ENCODE measurements at regions not wholly inside any gene's neighbourhood (a gene's known extent, or its start where the extent isn't known, plus 50 kb on each side); places are given as distances from the start of the nearest gene placed in this dataset.
A peak's percentile ranks its signal among the peaks of the same experiment; 100 is the strongest.

DNA sequence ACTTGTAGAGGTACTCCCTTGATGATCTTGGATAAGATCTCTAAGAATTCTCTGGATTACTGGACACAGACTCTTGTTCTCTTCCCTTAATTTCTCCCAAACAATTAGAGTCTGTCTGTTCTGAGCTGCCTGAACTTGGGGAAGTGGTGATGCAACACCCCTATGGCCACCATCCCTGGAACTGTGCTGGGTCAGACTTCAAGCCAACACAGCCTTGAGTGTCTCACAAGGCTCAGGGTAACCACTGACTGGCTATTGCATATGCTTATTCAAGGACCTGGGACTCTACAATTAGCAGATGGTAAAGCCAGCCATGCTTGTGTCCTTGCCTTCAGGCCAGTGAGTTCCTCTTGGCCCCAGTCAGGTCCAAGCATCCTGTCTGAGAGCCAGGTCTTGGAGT, 504.5 kb downstream of the MAN2A1 start:
- Histone ChIP-seq H3K4me3 (no peak overlapping the region), H4K20me1 (replicated peaks; ENCODE audit: insufficient read depth) (no peaks in the 10 kb centered on the region), H3F3A (replicated peaks; ENCODE audit: low read depth) (no peaks in the 10 kb centered on the region), H3K79me2 (replicated peaks; ENCODE audit: insufficient read depth) (no peaks in the 10 kb centered on the region), H3K4me1 (ENCODE audit: insufficient read depth) (no peaks in the 10 kb centered on the region), H3K36me3 (ENCODE audit: insufficient read depth) (no peaks in the 10 kb centered on the region), H2AFZ (no peak overlapping the region), H3K27me3 (ENCODE audit: insufficient read depth) (no peaks in the 10 kb centered on the region), H3K27ac (ENCODE audit: low read depth) (no peak overlapping the region), H3K4me2 (no peak overlapping the region), H3K9me2 (ENCODE audit: insufficient read depth) (no peaks in the 10 kb centered on the region)
- no peak for ATAC-seq
- Mint-ChIP-seq H3K4me3 (no peak overlapping the region), H3K9me3 (no peaks in the 10 kb centered on the region; the same call in 2 of the 3 replicates), H3K36me3 (ENCODE audit: low read depth) (no peaks in the 10 kb centered on the region), H3K27ac (no peak overlapping the region), H3K27me3 (ENCODE audit: insufficient read depth, low read depth, poor library complexity) (peaks cover 3% of the 10 kb centered on the region), H3K4me1 (no peaks in the 10 kb centered on the region)
- no peak for DNase-seq (ENCODE audit: low spot score)
- TF ChIP-seq EZH2phosphoT487 (IDR thresholded peaks at IDR 0.05; ENCODE audit: unreplicated experiment) (no peak), CREB1 (CRISPR knock-in tag; IDR thresholded peaks at IDR 0.05; ENCODE audit: low read depth) (no peak), ZNF114 (CRISPR knock-in tag; IDR thresholded peaks at IDR 0.05) (no peak), EZH2 (IDR thresholded peaks at IDR 0.05; ENCODE audit: low read depth, unreplicated experiment) (no peak), NANOG (IDR thresholded peaks at IDR 0.05; ENCODE audit: borderline replicate concordance) (no peak), POLR2AphosphoS5 (IDR thresholded peaks at IDR 0.05; ENCODE audit: low read depth) (no peak)
- TF ChIP-seq, protein P1, sequence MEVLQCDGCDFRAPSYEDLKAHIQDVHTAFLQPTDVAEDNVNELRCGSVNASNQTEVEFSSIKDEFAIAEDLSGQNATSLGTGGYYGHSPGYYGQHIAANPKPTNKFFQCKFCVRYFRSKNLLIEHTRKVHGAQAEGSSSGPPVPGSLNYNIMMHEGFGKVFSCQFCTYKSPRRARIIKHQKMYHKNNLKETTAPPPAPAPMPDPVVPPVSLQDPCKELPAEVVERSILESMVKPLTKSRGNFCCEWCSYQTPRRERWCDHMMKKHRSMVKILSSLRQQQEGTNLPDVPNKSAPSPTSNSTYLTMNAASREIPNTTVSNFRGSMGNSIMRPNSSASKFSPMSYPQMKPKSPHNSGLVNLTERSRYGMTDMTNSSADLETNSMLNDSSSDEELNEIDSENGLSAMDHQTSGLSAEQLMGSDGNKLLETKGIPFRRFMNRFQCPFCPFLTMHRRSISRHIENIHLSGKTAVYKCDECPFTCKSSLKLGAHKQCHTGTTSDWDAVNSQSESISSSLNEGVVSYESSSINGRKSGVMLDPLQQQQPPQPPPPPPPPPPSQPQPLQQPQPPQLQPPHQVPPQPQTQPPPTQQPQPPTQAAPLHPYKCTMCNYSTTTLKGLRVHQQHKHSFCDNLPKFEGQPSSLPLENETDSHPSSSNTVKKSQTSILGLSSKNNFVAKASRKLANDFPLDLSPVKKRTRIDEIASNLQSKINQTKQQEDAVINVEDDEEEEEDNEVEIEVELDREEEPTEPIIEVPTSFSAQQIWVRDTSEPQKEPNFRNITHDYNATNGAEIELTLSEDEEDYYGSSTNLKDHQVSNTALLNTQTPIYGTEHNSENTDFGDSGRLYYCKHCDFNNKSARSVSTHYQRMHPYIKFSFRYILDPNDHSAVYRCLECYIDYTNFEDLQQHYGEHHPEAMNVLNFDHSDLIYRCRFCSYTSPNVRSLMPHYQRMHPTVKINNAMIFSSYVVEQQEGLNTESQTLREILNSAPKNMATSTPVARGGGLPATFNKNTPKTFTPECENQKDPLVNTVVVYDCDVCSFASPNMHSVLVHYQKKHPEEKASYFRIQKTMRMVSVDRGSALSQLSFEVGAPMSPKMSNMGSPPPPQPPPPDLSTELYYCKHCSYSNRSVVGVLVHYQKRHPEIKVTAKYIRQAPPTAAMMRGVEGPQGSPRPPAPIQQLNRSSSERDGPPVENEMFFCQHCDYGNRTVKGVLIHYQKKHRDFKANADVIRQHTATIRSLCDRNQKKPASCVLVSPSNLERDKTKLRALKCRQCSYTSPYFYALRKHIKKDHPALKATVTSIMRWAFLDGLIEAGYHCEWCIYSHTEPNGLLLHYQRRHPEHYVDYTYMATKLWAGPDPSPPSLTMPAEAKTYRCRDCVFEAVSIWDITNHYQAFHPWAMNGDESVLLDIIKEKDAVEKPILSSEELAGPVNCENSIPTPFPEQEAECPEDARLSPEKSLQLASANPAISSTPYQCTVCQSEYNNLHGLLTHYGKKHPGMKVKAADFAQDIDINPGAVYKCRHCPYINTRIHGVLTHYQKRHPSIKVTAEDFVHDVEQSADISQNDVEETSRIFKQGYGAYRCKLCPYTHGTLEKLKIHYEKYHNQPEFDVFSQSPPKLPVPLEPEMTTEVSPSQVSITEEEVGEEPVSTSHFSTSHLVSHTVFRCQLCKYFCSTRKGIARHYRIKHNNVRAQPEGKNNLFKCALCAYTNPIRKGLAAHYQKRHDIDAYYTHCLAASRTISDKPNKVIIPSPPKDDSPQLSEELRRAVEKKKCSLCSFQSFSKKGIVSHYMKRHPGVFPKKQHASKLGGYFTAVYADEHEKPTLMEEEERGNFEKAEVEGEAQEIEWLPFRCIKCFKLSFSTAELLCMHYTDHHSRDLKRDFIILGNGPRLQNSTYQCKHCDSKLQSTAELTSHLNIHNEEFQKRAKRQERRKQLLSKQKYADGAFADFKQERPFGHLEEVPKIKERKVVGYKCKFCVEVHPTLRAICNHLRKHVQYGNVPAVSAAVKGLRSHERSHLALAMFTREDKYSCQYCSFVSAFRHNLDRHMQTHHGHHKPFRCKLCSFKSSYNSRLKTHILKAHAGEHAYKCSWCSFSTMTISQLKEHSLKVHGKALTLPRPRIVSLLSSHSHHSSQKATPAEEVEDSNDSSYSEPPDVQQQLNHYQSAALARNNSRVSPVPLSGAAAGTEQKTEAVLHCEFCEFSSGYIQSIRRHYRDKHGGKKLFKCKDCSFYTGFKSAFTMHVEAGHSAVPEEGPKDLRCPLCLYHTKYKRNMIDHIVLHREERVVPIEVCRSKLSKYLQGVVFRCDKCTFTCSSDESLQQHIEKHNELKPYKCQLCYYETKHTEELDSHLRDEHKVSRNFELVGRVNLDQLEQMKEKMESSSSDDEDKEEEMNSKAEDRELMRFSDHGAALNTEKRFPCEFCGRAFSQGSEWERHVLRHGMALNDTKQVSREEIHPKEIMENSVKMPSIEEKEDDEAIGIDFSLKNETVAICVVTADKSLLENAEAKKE (CRISPR knock-in tag; IDR thresholded peaks at IDR 0.05) = no peak

DNA sequence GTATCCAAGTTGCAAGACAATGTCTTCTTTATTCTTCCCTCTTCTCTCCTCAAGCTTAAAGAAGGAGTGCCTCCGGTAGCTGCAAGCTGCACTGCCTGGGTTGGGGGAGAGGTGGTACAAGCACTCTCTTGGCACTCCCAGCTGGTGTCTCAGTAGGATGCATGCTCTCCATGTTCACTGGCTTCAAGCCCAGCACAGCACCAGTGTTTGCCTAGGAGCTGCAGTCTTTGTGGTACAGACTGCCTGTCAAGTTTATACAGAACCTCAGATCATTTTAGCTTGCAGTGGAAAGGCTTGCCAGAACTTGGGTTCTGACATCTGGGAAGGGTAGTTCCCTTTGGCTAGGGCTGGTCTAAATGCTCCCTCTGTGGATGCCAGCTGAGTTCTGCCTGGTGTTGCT, 505.6 kb downstream of the MAN2A1 start:
- no peak overlapping the region for H3K4me2 ChIP-seq
- H3K79me2 ChIP-seq (replicated peaks; ENCODE audit: insufficient read depth) = no peaks in the 10 kb centered on the region
- H3F3A ChIP-seq (replicated peaks; ENCODE audit: low read depth) = no peaks in the 10 kb centered on the region
- Mint-ChIP-seq H3K27ac (peak overlapping the region; percentile 82; the same call in 1 of the 2 replicates), H3K4me1 (no peaks in the 10 kb centered on the region), H3K9me3 (no peaks in the 10 kb centered on the region; the same call in 2 of the 3 replicates), H3K36me3 (ENCODE audit: low read depth) (no peaks in the 10 kb centered on the region), H3K27me3 (ENCODE audit: insufficient read depth, low read depth, poor library complexity) (peaks cover 3% of the 10 kb centered on the region), H3K4me3 (no peak overlapping the region)
- TF ChIP-seq CREB1 (CRISPR knock-in tag; IDR thresholded peaks at IDR 0.05; ENCODE audit: low read depth) = no peak
- no peak for TF ChIP-seq POLR2AphosphoS5 (IDR thresholded peaks at IDR 0.05; ENCODE audit: low read depth)
- TF ChIP-seq ZNF331 (CRISPR knock-in tag; IDR thresholded peaks at IDR 0.05; ENCODE audit: low read depth) = no peak
- TF ChIP-seq JUNB (IDR thresholded peaks at IDR 0.05; ENCODE audit: unreplicated experiment) = no peak
- no peak overlapping the region for H3K27ac ChIP-seq (ENCODE audit: low read depth)
- no peaks in the 10 kb centered on the region for H4K20me1 ChIP-seq (replicated peaks; ENCODE audit: insufficient read depth)
- H2AFZ ChIP-seq = no peak overlapping the region
- H3K9me2 ChIP-seq (ENCODE audit: insufficient read depth) = no peaks in the 10 kb centered on the region
- no peaks in the 10 kb centered on the region for H3K4me1 ChIP-seq (ENCODE audit: insufficient read depth)
- ATAC-seq (no peak), DNase-seq (ENCODE audit: low spot score) (no peak)
- no peaks in the 10 kb centered on the region for H3K27me3 ChIP-seq (ENCODE audit: insufficient read depth)
- H3K36me3 ChIP-seq (ENCODE audit: insufficient read depth) = no peaks in the 10 kb centered on the region
- no peak overlapping the region for H3K4me3 ChIP-seq

Data from GM23338 (cell line).